ENCODE measurements at regions not wholly inside any gene's neighbourhood (a gene's known extent, or its start where the extent isn't known, plus 50 kb on each side); places are given as distances from the start of the nearest gene placed in this dataset.

DNA sequence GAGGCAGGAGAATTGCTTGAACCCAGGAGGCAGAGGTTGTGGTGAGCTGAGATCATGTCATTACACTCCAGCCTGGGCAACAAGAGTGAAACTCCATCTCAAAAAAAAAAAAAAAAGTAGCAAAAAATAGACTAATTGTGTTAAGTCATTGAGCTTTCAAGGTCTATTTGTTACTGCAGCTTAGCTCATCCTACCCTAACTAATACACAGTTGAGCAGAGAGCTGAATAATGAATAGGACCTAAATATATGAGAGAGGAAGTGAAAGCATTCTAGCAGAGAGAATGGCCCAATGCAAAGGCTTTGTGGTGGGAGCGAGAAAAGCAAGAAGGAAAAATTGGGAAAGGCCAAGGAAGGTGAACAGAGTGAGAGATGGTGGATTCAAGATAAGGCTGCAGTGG, 128.3 kb downstream of the AXIN2 start:
- Histone ChIP-seq H3K36me3 (ENCODE audit: insufficient read depth, low read length) (no peaks in the 10 kb centered on the region), H3K4me1 (ENCODE audit: insufficient read depth, low read length) (no peaks in the 10 kb centered on the region), H3K79me2 (ENCODE audit: insufficient read depth, low read length) (no peaks in the 10 kb centered on the region), H2AFZ (ENCODE audit: low read length) (no peak overlapping the region), H3K4me3 (ENCODE audit: insufficient read depth, low read length) (no peak overlapping the region), H3K27me3 (ENCODE audit: insufficient read depth, low read length) (peaks cover 27% of the 10 kb centered on the region), H3K4me2 (ENCODE audit: insufficient read depth, low read length) (no peak overlapping the region), H4K20me1 (ENCODE audit: insufficient read depth, low read length) (no peaks in the 10 kb centered on the region), H3K9me3 (ENCODE audit: low read depth, low read length) (no peaks in the 10 kb centered on the region), H3K27ac (ENCODE audit: low read depth, low read length) (no peak overlapping the region)
- TF ChIP-seq, protein P1, sequence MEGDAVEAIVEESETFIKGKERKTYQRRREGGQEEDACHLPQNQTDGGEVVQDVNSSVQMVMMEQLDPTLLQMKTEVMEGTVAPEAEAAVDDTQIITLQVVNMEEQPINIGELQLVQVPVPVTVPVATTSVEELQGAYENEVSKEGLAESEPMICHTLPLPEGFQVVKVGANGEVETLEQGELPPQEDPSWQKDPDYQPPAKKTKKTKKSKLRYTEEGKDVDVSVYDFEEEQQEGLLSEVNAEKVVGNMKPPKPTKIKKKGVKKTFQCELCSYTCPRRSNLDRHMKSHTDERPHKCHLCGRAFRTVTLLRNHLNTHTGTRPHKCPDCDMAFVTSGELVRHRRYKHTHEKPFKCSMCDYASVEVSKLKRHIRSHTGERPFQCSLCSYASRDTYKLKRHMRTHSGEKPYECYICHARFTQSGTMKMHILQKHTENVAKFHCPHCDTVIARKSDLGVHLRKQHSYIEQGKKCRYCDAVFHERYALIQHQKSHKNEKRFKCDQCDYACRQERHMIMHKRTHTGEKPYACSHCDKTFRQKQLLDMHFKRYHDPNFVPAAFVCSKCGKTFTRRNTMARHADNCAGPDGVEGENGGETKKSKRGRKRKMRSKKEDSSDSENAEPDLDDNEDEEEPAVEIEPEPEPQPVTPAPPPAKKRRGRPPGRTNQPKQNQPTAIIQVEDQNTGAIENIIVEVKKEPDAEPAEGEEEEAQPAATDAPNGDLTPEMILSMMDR (IDR thresholded peaks at IDR 0.05; ENCODE audit: extremely low read depth, low read depth, low read length): no peak
- no peak for DNase-seq (ENCODE audit: insufficient read length, low spot score, missing footprints)

DNA sequence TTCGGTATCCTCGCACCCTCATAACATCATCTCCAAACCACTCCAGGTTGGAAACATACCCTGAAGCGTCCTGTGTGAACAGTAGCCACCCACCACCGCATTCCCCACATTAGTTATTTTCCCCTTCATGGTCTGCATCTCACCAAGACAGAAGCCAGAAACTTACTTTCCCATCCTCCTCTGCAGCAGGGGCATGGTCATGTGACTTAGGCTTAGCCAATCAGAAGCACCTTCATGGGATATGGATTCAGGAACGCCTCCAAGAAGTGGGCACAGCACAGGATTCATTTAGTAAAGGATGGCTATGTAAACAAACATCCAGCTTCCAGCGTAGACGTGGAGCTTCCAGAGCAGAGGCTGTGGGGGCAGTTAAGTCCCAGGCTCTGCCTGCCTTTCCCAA, 130.3 kb downstream of the AXIN2 start:
- peaks cover 17% of the 10 kb centered on the region for H3K27me3 ChIP-seq (ENCODE audit: insufficient read depth, low read length)
- H3K9me3 ChIP-seq (ENCODE audit: low read depth, low read length): no peaks in the 10 kb centered on the region
- H3K4me3 ChIP-seq (ENCODE audit: insufficient read depth, low read length): no peak overlapping the region
- H3K27ac ChIP-seq (ENCODE audit: low read depth, low read length): no peak overlapping the region
- no peaks in the 10 kb centered on the region for H3K4me1 ChIP-seq (ENCODE audit: insufficient read depth, low read length)
- H2AFZ ChIP-seq (ENCODE audit: low read length): no peak overlapping the region
- TF ChIP-seq, protein P1 (IDR thresholded peaks at IDR 0.05; ENCODE audit: extremely low read depth, low read depth, low read length): no peak
- H3K36me3 ChIP-seq (ENCODE audit: insufficient read depth, low read length): no peaks in the 10 kb centered on the region
- no peaks in the 10 kb centered on the region for H3K79me2 ChIP-seq (ENCODE audit: insufficient read depth, low read length)
- DNase-seq (ENCODE audit: insufficient read length, low spot score, missing footprints): no peak
- H3K4me2 ChIP-seq (ENCODE audit: insufficient read depth, low read length): no peak overlapping the region
- no peaks in the 10 kb centered on the region for H4K20me1 ChIP-seq (ENCODE audit: insufficient read depth, low read length)

DNA sequence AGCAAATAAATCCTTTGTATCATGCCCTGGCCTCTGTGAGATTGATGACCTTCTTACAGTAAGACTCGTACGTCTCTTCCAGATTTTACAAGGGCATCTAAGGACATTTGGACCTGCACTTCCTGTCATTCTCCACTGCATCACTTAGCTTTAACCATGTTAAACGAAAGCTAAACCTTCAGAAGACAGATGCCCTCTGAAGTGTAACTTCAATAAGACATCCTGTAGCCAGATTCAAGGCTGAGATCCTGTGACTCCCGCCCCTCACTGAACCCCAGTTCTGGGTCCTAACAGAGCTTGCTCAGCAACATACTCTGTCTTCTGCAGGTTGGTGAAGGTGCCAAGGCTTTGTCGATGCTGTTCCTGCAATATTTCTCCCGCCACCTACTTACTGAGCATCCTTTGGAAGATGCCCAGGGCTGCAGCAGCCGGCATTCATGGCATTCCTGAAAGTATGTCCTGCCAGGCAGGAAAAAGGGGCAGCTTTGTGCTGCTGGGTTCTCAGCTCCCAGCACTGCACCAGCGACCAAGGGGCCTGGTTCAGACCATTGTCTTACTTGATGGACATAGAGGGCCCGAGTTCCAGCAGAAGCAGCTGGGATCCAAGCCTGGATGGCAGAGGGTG, 131.1 kb downstream of the AXIN2 start:
- H3K27me3 ChIP-seq (ENCODE audit: insufficient read depth, low read length): peaks cover 14% of the 10 kb centered on the region
- TF ChIP-seq, protein P1 (IDR thresholded peaks at IDR 0.05; ENCODE audit: extremely low read depth, low read depth, low read length): no peak

DNA sequence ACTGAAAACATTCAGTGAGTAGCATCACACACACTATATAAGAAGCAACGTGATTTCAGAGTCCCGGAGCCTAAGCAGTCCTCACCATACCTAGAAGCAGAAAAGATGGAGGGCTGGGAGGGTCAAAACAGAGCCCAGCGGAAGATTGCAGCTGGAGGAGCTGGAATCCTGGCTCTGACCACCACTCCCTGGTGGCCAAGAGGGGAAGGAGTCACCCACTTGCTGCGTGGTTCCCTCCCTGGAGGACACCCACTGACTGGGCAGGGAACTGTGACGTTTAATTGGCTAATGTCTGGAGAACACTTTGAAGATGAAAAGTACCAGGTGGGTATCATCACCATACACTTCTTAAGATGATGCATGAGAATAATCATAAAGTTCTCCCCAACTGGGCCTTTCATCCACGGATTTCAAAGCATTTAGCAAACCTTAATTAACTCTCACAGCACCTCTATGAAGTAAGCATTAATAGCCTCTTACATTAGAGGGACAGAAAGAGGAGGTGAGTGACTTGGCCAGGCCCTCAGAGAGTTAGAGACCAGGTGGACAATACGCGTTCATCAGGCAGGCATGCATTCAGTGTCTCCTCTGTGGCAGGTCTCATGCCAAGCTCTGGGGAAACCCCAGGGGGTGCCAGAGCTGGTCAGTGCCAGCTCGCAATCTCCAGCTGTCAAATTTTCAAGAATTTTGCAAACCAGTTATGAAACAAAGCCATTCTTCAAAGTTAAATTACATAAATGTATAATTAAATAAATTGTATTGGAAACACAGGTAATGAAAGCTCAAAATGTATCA, 137.9 kb downstream of the AXIN2 start:
- no peaks in the 10 kb centered on the region for H3K36me3 ChIP-seq (ENCODE audit: insufficient read depth, low read length)
- no peak overlapping the region for H3K4me2 ChIP-seq (ENCODE audit: insufficient read depth, low read length)
- H3K79me2 ChIP-seq (ENCODE audit: insufficient read depth, low read length): no peaks in the 10 kb centered on the region
- no peak overlapping the region for H2AFZ ChIP-seq (ENCODE audit: low read length)
- no peaks in the 10 kb centered on the region for H4K20me1 ChIP-seq (ENCODE audit: insufficient read depth, low read length)
- no peak overlapping the region for H3K27ac ChIP-seq (ENCODE audit: low read depth, low read length)
- DNase-seq (ENCODE audit: insufficient read length, low spot score, missing footprints): no peak
- H3K4me3 ChIP-seq (ENCODE audit: insufficient read depth, low read length): no peak overlapping the region
- H3K4me1 ChIP-seq (ENCODE audit: insufficient read depth, low read length): no peaks in the 10 kb centered on the region
- TF ChIP-seq, protein P1 (IDR thresholded peaks at IDR 0.05; ENCODE audit: extremely low read depth, low read depth, low read length): peak; percentile 4
- H3K27me3 ChIP-seq (ENCODE audit: insufficient read depth, low read length): no peaks in the 10 kb centered on the region
- no peaks in the 10 kb centered on the region for H3K9me3 ChIP-seq (ENCODE audit: low read depth, low read length)

More for the DNA sequence above, 131.1 kb downstream of the AXIN2 start:
- H3K27ac ChIP-seq (ENCODE audit: low read depth, low read length): no peak overlapping the region
- H3K4me2 ChIP-seq (ENCODE audit: insufficient read depth, low read length): no peak overlapping the region
- DNase-seq (ENCODE audit: insufficient read length, low spot score, missing footprints): no peak
- H4K20me1 ChIP-seq (ENCODE audit: insufficient read depth, low read length): no peaks in the 10 kb centered on the region
- H3K9me3 ChIP-seq (ENCODE audit: low read depth, low read length): no peaks in the 10 kb centered on the region
- no peak overlapping the region for H3K4me3 ChIP-seq (ENCODE audit: insufficient read depth, low read length)
- H3K79me2 ChIP-seq (ENCODE audit: insufficient read depth, low read length): no peaks in the 10 kb centered on the region
- no peak overlapping the region for H2AFZ ChIP-seq (ENCODE audit: low read length)
- no peaks in the 10 kb centered on the region for H3K4me1 ChIP-seq (ENCODE audit: insufficient read depth, low read length)
- H3K36me3 ChIP-seq (ENCODE audit: insufficient read depth, low read length): no peaks in the 10 kb centered on the region
